ENCODE measurements at regions not wholly inside any gene's neighbourhood (a gene's known extent, or its start where the extent isn't known, plus 50 kb on each side); places are given as distances from the start of the nearest gene placed in this dataset.

DNA sequence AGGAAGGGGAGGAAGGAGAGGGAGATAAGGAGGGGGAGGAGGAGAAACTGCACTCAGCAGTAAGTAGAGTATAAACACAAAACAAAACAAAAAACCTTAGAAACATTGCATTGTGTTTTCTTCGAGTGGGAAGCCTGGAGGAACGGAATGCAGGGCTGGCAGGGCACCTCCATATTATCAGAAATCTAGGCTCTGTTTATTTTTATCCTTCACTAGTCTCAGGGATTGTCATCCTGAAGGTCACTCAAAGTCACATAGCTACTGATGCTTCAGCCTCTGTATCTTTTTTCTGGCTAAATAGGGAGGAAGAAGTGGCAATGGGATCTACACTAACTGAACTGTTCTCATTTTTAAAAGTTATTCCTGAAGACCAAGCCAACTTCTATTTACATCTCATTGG is 467.8 kb downstream of the KCTD12 start:
- TF ChIP-seq, protein P1, sequence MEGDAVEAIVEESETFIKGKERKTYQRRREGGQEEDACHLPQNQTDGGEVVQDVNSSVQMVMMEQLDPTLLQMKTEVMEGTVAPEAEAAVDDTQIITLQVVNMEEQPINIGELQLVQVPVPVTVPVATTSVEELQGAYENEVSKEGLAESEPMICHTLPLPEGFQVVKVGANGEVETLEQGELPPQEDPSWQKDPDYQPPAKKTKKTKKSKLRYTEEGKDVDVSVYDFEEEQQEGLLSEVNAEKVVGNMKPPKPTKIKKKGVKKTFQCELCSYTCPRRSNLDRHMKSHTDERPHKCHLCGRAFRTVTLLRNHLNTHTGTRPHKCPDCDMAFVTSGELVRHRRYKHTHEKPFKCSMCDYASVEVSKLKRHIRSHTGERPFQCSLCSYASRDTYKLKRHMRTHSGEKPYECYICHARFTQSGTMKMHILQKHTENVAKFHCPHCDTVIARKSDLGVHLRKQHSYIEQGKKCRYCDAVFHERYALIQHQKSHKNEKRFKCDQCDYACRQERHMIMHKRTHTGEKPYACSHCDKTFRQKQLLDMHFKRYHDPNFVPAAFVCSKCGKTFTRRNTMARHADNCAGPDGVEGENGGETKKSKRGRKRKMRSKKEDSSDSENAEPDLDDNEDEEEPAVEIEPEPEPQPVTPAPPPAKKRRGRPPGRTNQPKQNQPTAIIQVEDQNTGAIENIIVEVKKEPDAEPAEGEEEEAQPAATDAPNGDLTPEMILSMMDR (IDR thresholded peaks at IDR 0.05; ENCODE audit: borderline replicate concordance, extremely low read depth, insufficient read depth) = no peak
- intact Hi-C loops (cut with DNase I) = no loop called here
- no peak overlapping the region for H3K4me3 ChIP-seq (ENCODE audit: low read length in 3 of 3)
- no peaks in the 10 kb centered on the region for H3K9me3 ChIP-seq (ENCODE audit: control insufficient read depth in 2 of 3, insufficient read depth in 1 of 3, low read length in 3 of 3)
- no peak for FAIRE-seq
- H3K27ac ChIP-seq (ENCODE audit: low read depth in 2 of 2, low read length in 2 of 2) = no peak overlapping the region
- H3K27me3 ChIP-seq (ENCODE audit: control insufficient read depth, insufficient read depth, low read length) = no peaks in the 10 kb centered on the region
- H3K9ac ChIP-seq (ENCODE audit: low read length in 3 of 3) = no peak overlapping the region
- H3K4me1 ChIP-seq (ENCODE audit: control insufficient read depth in 2 of 3, insufficient read depth in 2 of 3, low read depth in 1 of 3, low read length in 3 of 3) = no peaks in the 10 kb centered on the region
- H3K36me3 ChIP-seq (ENCODE audit: control insufficient read depth in 2 of 3, insufficient read depth in 3 of 3, low read length in 3 of 3) = no peaks in the 10 kb centered on the region
- DNase-seq = peak in 2 of 5 donors; percentile 7 to 12

DNA sequence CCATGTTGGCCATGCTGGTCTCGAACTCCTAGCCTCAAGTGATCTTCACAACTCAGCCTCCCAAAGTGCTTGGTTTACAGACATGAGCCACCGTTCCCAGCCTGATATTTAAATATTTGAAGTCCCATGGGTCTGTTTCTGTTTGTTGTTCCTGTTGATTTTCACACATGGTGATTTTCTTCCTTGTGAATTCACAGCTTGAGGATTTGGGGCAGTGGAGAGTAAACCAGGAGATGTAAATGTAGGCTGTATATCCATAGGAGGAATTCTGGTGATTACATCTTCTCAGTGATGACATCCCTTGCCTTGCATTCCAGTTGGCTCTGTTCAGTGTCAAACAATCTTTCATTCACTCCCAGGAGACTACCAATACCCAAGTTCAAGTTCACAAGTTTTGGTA is 471.9 kb downstream of the KCTD12 start:
- no peak for DNase-seq
- Histone ChIP-seq H3K36me3 (ENCODE audit: control insufficient read depth in 2 of 3, insufficient read depth in 3 of 3, low read length in 3 of 3) (no peaks in the 10 kb centered on the region), H3K27me3 (ENCODE audit: control insufficient read depth, insufficient read depth, low read length) (no peaks in the 10 kb centered on the region), H3K9ac (ENCODE audit: low read length in 3 of 3) (no peak overlapping the region), H3K4me1 (ENCODE audit: control insufficient read depth in 2 of 3, insufficient read depth in 2 of 3, low read depth in 1 of 3, low read length in 3 of 3) (no peaks in the 10 kb centered on the region), H3K4me3 (ENCODE audit: low read length in 3 of 3) (no peak overlapping the region), H3K27ac (ENCODE audit: low read depth in 2 of 2, low read length in 2 of 2) (no peak overlapping the region), H3K9me3 (ENCODE audit: control insufficient read depth in 2 of 3, insufficient read depth in 1 of 3, low read length in 3 of 3) (no peaks in the 10 kb centered on the region)
- no peak for FAIRE-seq
- TF ChIP-seq, protein P1 (IDR thresholded peaks at IDR 0.05; ENCODE audit: borderline replicate concordance, extremely low read depth, insufficient read depth) = no peak
- intact Hi-C loops (cut with DNase I) = no loop called here

DNA sequence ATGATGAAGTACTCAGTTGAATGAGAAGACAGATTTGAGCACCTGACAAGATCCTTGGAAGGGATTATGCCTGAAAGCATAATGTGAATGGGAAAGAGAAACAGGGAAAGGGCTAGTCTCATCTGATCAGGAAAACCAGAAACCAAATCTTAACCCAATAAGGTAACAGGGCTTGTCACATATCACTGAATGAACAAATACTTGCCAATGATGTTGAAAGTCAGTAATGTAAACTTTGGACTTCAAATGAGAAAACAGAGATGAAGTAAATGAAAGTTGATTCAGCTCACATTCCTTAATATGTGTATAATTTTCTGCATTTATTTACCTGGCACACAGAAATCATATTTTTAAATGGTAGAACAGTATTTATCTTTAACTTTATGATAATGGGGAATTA is 480.0 kb downstream of the KCTD12 start:
- no peak overlapping the region for H3K27ac ChIP-seq (ENCODE audit: low read depth in 2 of 2, low read length in 2 of 2)
- no peaks in the 10 kb centered on the region for H3K36me3 ChIP-seq (ENCODE audit: control insufficient read depth in 2 of 3, insufficient read depth in 3 of 3, low read length in 3 of 3)
- TF ChIP-seq, protein P1 (IDR thresholded peaks at IDR 0.05; ENCODE audit: borderline replicate concordance, extremely low read depth, insufficient read depth) = no peak
- no peaks in the 10 kb centered on the region for H3K4me1 ChIP-seq (ENCODE audit: control insufficient read depth in 2 of 3, insufficient read depth in 2 of 3, low read depth in 1 of 3, low read length in 3 of 3)
- DNase-seq = no peak
- no peak for FAIRE-seq
- intact Hi-C loops (cut with DNase I) = no loop called here
- no peaks in the 10 kb centered on the region for H3K27me3 ChIP-seq (ENCODE audit: control insufficient read depth, insufficient read depth, low read length)
- H3K4me3 ChIP-seq (ENCODE audit: low read length in 3 of 3) = no peak overlapping the region
- H3K9ac ChIP-seq (ENCODE audit: low read length in 3 of 3) = no peak overlapping the region
- no peaks in the 10 kb centered on the region for H3K9me3 ChIP-seq (ENCODE audit: control insufficient read depth in 2 of 3, insufficient read depth in 1 of 3, low read length in 3 of 3)

DNA sequence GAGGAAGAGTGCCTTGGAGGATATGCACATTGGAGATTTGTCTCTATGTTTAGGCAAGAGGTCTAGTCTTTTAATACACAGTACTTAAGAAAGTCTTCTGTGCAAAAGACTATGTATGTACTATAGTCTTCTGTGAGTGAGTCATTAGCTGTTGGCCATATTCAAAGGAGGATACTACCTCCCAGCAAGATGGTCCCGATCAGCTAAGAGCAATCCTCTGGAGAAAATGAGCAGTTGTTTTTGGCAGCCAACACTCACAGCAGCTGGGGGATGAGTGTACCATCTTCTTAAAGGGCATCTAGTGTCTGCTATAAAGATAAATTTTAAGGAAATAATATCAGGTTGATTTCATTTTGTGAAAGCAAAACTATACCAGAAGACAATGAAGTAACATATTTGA is 487.8 kb downstream of the KCTD12 start:
- Histone ChIP-seq H3K9ac (ENCODE audit: low read length in 3 of 3) (no peak overlapping the region), H3K36me3 (ENCODE audit: control insufficient read depth in 2 of 3, insufficient read depth in 3 of 3, low read length in 3 of 3) (no peaks in the 10 kb centered on the region), H3K27ac (ENCODE audit: low read depth in 2 of 2, low read length in 2 of 2) (no peak overlapping the region), H3K9me3 (ENCODE audit: control insufficient read depth in 2 of 3, insufficient read depth in 1 of 3, low read length in 3 of 3) (no peaks in the 10 kb centered on the region), H3K4me3 (ENCODE audit: low read length in 3 of 3) (no peak overlapping the region), H3K27me3 (ENCODE audit: control insufficient read depth, insufficient read depth, low read length) (no peaks in the 10 kb centered on the region), H3K4me1 (ENCODE audit: control insufficient read depth in 2 of 3, insufficient read depth in 2 of 3, low read depth in 1 of 3, low read length in 3 of 3) (no peaks in the 10 kb centered on the region)
- FAIRE-seq (no peak), DNase-seq (no peak)
- intact Hi-C loops (cut with DNase I) = no loop called here
- TF ChIP-seq, protein P1 (IDR thresholded peaks at IDR 0.05; ENCODE audit: borderline replicate concordance, extremely low read depth, insufficient read depth) = no peak

Measured in kidney (tissue), 13 donors.